AG10803 (cell line): ENCODE measurements at regions not wholly inside any gene's neighbourhood (a gene's known extent, or its start where the extent isn't known, plus 50 kb on each side); places are given as distances from the start of the nearest gene placed in this dataset.

Experiments used
- DNase-seq: peaks from one replicate; pipeline ENCODE4 v3.0.0; 2010; ENCODE audit warnings: low read depth
- H3K4me3 ChIP-seq: 2 replicates; pipeline ENCODE4 v1.5.1; 2011; ENCODE audit warnings: mild to moderate bottlenecking, low read length, control low read depth
- TF ChIP-seq, protein P1 (sequence below): conservative IDR thresholded peaks from 2 replicates; pipeline ENCODE4 v1.5.1; 2011; ENCODE audit warnings: mild to moderate bottlenecking, low read length, control low read depth, inconsistent platforms

GRCh38 chr19:29326849-29327840 is 114.2 kb upstream of the UQCRFS1 start:
- no peak overlapping the region for H3K4me3 ChIP-seq
- TF ChIP-seq, protein P1, sequence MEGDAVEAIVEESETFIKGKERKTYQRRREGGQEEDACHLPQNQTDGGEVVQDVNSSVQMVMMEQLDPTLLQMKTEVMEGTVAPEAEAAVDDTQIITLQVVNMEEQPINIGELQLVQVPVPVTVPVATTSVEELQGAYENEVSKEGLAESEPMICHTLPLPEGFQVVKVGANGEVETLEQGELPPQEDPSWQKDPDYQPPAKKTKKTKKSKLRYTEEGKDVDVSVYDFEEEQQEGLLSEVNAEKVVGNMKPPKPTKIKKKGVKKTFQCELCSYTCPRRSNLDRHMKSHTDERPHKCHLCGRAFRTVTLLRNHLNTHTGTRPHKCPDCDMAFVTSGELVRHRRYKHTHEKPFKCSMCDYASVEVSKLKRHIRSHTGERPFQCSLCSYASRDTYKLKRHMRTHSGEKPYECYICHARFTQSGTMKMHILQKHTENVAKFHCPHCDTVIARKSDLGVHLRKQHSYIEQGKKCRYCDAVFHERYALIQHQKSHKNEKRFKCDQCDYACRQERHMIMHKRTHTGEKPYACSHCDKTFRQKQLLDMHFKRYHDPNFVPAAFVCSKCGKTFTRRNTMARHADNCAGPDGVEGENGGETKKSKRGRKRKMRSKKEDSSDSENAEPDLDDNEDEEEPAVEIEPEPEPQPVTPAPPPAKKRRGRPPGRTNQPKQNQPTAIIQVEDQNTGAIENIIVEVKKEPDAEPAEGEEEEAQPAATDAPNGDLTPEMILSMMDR: no peak
- no peak for DNase-seq

DNA sequence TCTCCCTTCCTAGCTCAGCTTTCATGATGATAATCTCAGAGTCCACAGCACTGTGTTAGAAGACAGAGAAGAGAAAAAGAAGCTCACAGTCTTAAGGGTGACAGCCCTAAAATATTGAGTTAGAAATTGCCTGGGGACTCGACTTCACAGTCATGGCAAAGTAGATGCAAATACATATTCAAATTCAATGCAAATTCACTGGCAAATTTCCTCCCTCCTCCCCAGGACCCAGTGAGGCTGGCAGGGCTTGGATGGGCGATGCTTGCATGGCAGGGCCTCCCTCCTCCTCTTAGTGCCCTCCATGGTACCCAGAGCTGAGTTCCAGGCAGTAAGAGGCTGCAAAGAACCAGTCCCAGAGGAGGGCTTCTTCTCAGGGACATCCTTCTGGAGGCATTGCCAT is 115.6 kb upstream of the UQCRFS1 start:
- H3K4me3 ChIP-seq: no peak overlapping the region
- DNase-seq: no peak
- TF ChIP-seq, protein P1: no peak

DNA sequence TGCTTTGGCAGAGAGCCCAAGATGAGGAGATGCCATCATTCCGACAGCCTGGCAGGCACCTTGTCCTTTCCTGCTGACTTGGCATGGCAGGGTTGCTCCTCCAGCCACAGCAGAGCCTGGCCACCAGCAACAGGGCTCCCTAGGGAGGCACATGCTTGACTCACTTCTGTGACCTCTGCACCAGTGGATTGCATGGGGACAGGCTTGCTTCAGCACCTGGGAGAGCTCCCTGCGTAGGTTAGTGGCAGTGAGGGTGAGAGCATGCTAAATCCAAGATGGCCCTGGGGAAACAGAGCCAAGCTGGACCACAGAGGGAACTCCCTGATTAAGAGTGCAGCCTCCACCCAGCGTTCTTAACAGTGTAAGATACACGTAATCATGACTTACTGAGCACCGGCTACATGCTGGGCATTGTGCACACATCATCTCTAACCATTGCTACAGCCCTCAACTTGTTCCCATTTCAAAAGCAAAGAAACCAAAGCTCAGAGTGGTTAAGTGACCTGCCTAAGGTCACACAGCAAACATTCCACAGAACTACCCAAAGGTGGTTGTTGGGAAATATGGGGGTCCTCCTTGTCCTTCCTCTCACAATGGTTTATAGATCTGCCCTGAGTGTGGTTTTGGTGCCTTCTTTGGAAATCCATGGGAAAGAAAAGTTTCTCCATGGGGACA is 116.6 kb upstream of the UQCRFS1 start:
- TF ChIP-seq, protein P1: no peak
- peak; percentile 7 for DNase-seq
- H3K4me3 ChIP-seq: no peak overlapping the region

DNA sequence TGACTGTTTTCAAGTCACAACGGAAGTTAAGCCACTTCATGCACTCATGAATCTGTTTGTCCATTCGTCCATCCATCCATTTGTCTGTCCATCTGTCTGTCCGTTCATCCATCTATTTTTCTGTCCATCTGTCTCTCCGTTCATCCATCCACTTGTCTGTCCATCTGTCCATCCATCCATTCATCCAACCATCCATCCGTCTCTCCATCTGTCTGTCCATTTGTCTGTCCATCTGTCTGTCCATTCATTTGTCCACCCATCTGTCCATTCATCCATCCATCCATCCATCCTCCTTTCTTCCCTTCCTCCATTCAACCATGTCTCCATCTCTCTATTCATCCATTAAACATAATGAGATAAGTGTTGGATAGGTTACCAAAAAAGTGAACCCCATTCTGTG is 123.5 kb upstream of the UQCRFS1 start:
- DNase-seq: no peak
- no peak overlapping the region for H3K4me3 ChIP-seq
- TF ChIP-seq, protein P1: no peak

DNA sequence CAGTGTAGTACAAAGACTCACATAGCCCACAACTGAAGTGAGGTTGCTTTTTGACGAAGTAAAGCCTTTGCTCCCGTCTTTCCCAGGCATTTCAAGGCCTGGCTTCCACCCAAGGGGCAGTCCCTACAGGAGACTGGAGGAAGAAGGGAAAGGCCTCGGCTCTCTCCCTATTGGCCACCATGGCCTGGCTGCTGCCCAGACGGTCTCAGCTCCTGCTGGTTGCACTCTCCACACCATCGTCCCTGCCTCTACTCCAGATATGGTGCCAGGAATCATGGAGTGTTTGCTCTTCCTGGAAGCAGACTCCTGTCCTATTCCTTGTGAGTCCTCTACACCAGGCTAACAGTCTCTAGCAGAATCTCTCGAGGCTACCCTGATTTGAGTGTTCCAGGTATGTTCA is 124.1 kb upstream of the UQCRFS1 start:
- no peak for DNase-seq
- TF ChIP-seq, protein P1: no peak
- H3K4me3 ChIP-seq: no peak overlapping the region

DNA sequence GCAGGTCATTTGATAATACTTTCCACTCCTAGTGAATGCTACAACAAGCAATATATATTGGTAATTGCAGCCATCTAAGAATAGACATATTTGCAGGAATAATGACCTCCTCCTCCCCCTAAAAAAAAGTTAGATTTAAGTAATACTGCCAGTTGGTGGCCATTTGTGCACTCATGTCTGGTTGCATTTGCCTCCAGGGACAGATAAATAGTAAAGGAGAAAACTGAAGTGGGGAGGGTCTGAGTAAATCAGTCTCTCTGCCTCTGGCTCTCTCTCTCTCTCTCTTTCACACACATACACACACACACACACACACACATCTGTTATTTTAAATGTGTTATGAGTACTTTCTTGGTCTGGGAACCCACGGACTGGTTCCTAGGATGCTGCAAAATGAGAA is 125.5 kb upstream of the UQCRFS1 start:
- H3K4me3 ChIP-seq: no peak overlapping the region
- no peak for DNase-seq
- TF ChIP-seq, protein P1: no peak
